HepG2 (cell line): ENCODE measurements at regions not wholly inside any gene's neighbourhood (a gene's known extent, or its start where the extent isn't known, plus 50 kb on each side); places are given as distances from the start of the nearest gene placed in this dataset.

ENCODE experiments used
- ATAC-seq: fragments of 200-7000 bp; cut with Tn5 transposase; 3 replicates; pipeline ENCODE4 v1.9.1; 2020; ENCODE audit warnings: mild to moderate bottlenecking, moderate library complexity
- BruUV-seq: library from RNA; stranded (reverse); fragments of 400-500 nt; replicated peaks from 2 replicates; lab custom pipeline; 2021; lab: Mats Ljungman, UMichigan
- CTCF ChIA-PET: fragments of 300-600 bp; formaldehyde crosslinking; extraction: SDS; loops from one replicate; lab custom pipeline; 2021; ENCODE audit warnings: low total read pairs, inconsistent platforms, low intra/inter-chr PET ratio; lab: Yijun Ruan, JAX
- POLR2A ChIA-PET: fragments of 350-600 bp; sonication (Branson Sonifier 250); formaldehyde crosslinking; loops from one replicate; lab custom pipeline; 2020; ENCODE audit warnings: antibody characterized with exemption, inconsistent platforms; lab: Yijun Ruan, JAX
- DNase-seq: peaks from one replicate; pipeline ENCODE4 v3.0.0-alpha.2; 2015; ENCODE audit warnings: low spot score
- FAIRE-seq: peaks from 3 replicates; lab custom pipeline; 2011; peaks lifted over from hg19 to GRCh38; lab: Jason Lieb, UNC
- H2AFZ ChIP-seq: one replicate; pipeline ENCODE4 v1.6.1; 2011; ENCODE audit warnings: low read length, inconsistent platforms
- H3K27ac ChIP-seq: fragments of 300-600 bp; 3 replicates; pipeline ENCODE4 v1.8.0; 2011; ENCODE audit warnings: mixed run types, mild to moderate bottlenecking, mixed read lengths, low read length, inconsistent platforms; ENCODE audit not compliant: insufficient read depth; ENCODE audit errors: extremely low read length
- H3K27me3 ChIP-seq, 2 experiments: fragments of 200-600 bp in 1 of 2; 2 replicates in 1 of 2; 3 replicates in 1 of 2; pipeline versions ENCODE4 v1.6.0 to v1.8.0; 2011; ENCODE audit warnings: low read length in 2 of 2, mild to moderate bottlenecking in 2 of 2, moderate library complexity in 2 of 2, inconsistent platforms in 1 of 2; ENCODE audit not compliant: insufficient read depth in 2 of 2, control insufficient read depth in 1 of 2
- H3K36me3 ChIP-seq, 2 experiments: fragments of 200-600 bp in 1 of 2; replicated peaks in 1 of 2; 2 replicates in 1 of 2; 3 replicates in 1 of 2; pipeline versions ENCODE4 v1.5.1 to v1.8.0; 2011; ENCODE audit warnings: low read length in 2 of 2, inconsistent platforms in 1 of 2; ENCODE audit not compliant: insufficient read depth in 2 of 2, control insufficient read depth in 1 of 2
- H3K4me1 ChIP-seq: 2 replicates; pipeline ENCODE4 v1.5.1; 2012; ENCODE audit warnings: low read length, inconsistent platforms; ENCODE audit not compliant: insufficient read depth
- H3K4me2 ChIP-seq: 2 replicates; pipeline ENCODE4 v1.6.0; 2011; ENCODE audit warnings: low read depth, low read length, inconsistent platforms
- H3K4me3 ChIP-seq, 3 experiments: fragments of 200-600 bp in 1 of 3; sonication (generic), shearing (Covaris generic) in 1 of 3; replicated peaks in 1 of 3; 2 replicates each; pipeline ENCODE4 v1.5.1; 2011 to 2016; ENCODE audit warnings: low read length in 3 of 3, inconsistent platforms in 2 of 3, low read depth in 2 of 3, mild to moderate bottlenecking in 2 of 3, control low read depth in 1 of 3, mixed read lengths in 1 of 3; ENCODE audit not compliant: insufficient read depth in 1 of 3
- H3K79me2 ChIP-seq: one replicate; pipeline ENCODE4 v1.6.1; 2011; ENCODE audit warnings: low read length, inconsistent platforms; ENCODE audit not compliant: insufficient read depth
- H3K9ac ChIP-seq: 2 replicates; pipeline ENCODE4 v1.6.0; 2011; ENCODE audit warnings: mild to moderate bottlenecking, low read depth, low read length, inconsistent platforms; ENCODE audit not compliant: insufficient read depth
- H3K9me3 ChIP-seq: 2 replicates; pipeline ENCODE4 v1.5.1; 2012; ENCODE audit warnings: mild to moderate bottlenecking, low read length
- H4K20me1 ChIP-seq: 2 replicates; pipeline ENCODE4 v1.6.0; 2011; ENCODE audit warnings: inconsistent platforms, mild to moderate bottlenecking, low read length, moderate library complexity; ENCODE audit not compliant: insufficient read depth
- ARNT ChIP-seq: fragments of 450-650 bp; IDR thresholded peaks from 2 replicates; pipeline ENCODE4 v1.6.1; 2017
- KMT2A ChIP-seq: sonication (generic); formaldehyde crosslinking; IDR thresholded peaks from 2 replicates; pipeline ENCODE4 v1.4.0; 2020; ENCODE audit warnings: missing genetic modification reagents
- MTA1 ChIP-seq: sonication (generic); formaldehyde crosslinking; IDR thresholded peaks from 2 replicates; pipeline ENCODE4 v1.4.0; 2020; ENCODE audit warnings: missing genetic modification reagents, mild to moderate bottlenecking, borderline replicate concordance
- ZFP41 ChIP-seq: sonication (generic); formaldehyde crosslinking; IDR thresholded peaks from 2 replicates; pipeline ENCODE4 v1.4.0; 2020; ENCODE audit warnings: mild to moderate bottlenecking, missing genetic modification reagents, borderline replicate concordance
- ZNF337 ChIP-seq: sonication (generic); formaldehyde crosslinking; IDR thresholded peaks from 2 replicates; pipeline ENCODE4 v1.5.1; 2020; ENCODE audit warnings: missing genetic modification reagents, low read depth, mild to moderate bottlenecking, borderline replicate concordance
- WGBS: methylation state at CpG from one replicate; pipeline ENCODE4 v1.1.6; 2017; ENCODE audit warnings: low lambda C conversion rate; 5-methylcytosine and 5-hydroxymethylcytosine counted together
- in situ Hi-C: cut with HindIII; loops from 2 replicates; pipeline ENCODE4 v1.10.0; 2017; ENCODE audit warnings: low pct_unique_long_range_greater_than_20kb; ENCODE audit not compliant: extremely low pct_ligation_motif_present
- intact Hi-C: fragments of 100-400 bp; cut with micrococcal nuclease; formaldehyde crosslinking; loops from one replicate; pipeline ENCODE4 v1.10.0; 2022; ENCODE audit not compliant: unreplicated experiment
- TF ChIP-seq, protein P1 (sequence below): sonication (generic); formaldehyde crosslinking; IDR thresholded peaks from 2 replicates; pipeline ENCODE4 v1.5.1; 2020; ENCODE audit warnings: missing genetic modification reagents, mild to moderate bottlenecking, borderline replicate concordance
- TF ChIP-seq, protein P2 (sequence below): sonication (generic); formaldehyde crosslinking; IDR thresholded peaks from 2 replicates; pipeline ENCODE4 v1.4.0; 2020; ENCODE audit warnings: missing genetic modification reagents, borderline replicate concordance

DNA sequence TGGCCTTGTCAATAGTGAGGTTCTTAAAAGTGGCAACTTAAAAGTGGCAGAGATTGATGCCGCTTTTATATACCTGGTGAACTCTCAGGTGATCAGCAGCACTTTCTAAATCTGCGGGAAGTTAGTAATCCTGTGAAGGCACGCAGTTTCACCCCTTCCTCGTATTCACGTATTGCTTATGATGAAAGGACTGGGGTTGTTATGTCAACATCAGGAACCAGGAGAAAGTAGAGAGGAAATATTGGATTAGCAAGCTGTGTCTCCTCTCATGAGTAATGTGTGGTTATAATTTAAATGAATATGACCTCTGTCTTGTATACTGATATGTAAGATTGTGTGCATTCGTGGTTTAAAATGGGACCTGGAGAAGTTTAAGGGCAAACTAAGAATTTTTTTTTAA lies 544.6 kb downstream of the SLITRK6 start (continued):
- TF ChIP-seq, protein P1, sequence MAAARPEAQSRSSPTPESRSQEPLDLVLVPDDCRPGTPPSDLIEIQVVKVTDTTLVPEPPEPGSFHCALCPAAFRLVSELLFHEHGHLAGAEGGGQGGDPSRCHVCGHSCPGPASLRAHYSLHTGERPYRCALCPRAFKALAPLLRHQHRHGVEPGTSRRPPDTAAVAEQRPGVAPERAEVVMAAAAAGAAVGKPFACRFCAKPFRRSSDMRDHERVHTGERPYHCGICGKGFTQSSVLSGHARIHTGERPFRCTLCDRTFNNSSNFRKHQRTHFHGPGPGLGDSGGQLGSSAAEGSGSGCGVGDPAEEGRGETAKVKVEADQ (CRISPR knock-in tag): no peak
- no peak for TF ChIP-seq ZFP41
- no peak for TF ChIP-seq KMT2A (CRISPR knock-in tag)
- TF ChIP-seq, protein P2, sequence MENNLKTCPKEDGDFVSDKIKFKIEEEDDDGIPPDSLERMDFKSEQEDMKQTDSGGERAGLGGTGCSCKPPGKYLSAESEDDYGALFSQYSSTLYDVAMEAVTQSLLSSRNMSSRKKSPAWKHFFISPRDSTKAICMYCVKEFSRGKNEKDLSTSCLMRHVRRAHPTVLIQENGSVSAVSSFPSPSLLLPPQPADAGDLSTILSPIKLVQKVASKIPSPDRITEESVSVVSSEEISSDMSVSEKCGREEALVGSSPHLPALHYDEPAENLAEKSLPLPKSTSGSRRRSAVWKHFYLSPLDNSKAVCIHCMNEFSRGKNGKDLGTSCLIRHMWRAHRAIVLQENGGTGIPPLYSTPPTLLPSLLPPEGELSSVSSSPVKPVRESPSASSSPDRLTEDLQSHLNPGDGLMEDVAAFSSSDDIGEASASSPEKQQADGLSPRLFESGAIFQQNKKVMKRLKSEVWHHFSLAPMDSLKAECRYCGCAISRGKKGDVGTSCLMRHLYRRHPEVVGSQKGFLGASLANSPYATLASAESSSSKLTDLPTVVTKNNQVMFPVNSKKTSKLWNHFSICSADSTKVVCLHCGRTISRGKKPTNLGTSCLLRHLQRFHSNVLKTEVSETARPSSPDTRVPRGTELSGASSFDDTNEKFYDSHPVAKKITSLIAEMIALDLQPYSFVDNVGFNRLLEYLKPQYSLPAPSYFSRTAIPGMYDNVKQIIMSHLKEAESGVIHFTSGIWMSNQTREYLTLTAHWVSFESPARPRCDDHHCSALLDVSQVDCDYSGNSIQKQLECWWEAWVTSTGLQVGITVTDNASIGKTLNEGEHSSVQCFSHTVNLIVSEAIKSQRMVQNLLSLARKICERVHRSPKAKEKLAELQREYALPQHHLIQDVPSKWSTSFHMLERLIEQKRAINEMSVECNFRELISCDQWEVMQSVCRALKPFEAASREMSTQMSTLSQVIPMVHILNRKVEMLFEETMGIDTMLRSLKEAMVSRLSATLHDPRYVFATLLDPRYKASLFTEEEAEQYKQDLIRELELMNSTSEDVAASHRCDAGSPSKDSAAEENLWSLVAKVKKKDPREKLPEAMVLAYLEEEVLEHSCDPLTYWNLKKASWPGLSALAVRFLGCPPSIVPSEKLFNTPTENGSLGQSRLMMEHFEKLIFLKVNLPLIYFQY (CRISPR knock-in tag): no peak
- TF ChIP-seq MTA1 (CRISPR knock-in tag): no peak
- no peak for TF ChIP-seq ARNT

DNA sequence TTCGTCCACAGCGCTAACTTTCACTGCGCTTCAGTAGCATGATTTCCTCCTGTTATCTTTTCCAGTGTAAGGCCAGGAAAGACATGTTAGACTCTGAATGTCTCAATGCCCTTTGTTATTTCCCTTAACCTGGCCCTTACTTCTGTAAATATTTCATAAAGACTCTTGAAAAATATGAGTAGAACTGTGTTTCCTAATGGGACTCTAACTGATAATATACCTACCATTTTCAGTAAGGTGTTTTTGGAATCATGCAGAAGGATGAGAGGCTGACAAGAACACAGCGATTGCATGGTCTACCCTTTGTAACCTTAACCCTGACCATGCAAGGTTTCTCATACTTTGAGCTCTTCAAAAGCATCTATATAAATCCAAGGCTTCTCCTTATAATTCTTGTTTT lies 550.1 kb downstream of the SLITRK6 start:
- Histone ChIP-seq H3K4me1 (no peaks in the 10 kb centered on the region), H3K36me3 (no peaks in the 10 kb centered on the region), H4K20me1 (no peaks in the 10 kb centered on the region), H3K27me3 (no peaks in the 10 kb centered on the region), H3K9ac (no peak overlapping the region), H3K27ac (no peak overlapping the region), H3K4me2 (no peak overlapping the region), H3K4me3 (no peak overlapping the region), H3K9me3 (no peaks in the 10 kb centered on the region), H3K79me2 (no peaks in the 10 kb centered on the region), H2AFZ (no peak overlapping the region)
- no TSS peak for BruUV-seq
- POLR2A ChIA-PET: no interaction called here
- FAIRE-seq (no peak), ATAC-seq (no peak), DNase-seq (no peak)
- TF ChIP-seq ZNF337 (CRISPR knock-in tag): no peak
- intact Hi-C loops: no loop called here
- CTCF ChIA-PET: no interaction called here
- in situ Hi-C loops: no loop called here
- 5% methylated on average over 4 of the region's 4 CpGs for WGBS
